ENCODE measurements at regions not wholly inside any gene's neighbourhood (a gene's known extent, or its start where the extent isn't known, plus 50 kb on each side); places are given as distances from the start of the nearest gene placed in this dataset.

DNA sequence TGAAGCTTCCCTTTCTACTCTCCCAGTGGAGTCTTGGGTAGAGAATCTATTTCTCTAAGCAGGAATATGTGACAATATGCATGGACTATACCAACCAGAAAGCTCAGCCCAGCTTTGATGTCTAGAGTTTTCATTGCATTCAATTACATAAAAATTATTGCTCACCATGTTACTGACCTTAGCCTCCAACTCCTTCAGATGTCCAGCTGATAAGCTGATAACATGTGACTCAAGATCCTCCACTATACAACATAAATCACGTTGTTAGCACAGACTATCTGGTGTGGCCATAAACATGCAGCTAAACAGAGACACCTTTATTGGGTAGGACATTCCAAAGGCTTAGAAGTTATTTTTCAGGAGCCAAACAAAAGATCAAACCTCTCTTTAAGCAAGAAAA is 1168.2 kb downstream of the CDH12 start:
- no peak for TF ChIP-seq POLR2A (IDR thresholded peaks at IDR 0.05; ENCODE audit: low read length)
- no peak for TF ChIP-seq GATA1 (IDR thresholded peaks at IDR 0.05; ENCODE audit: low read depth, low read length)
